Adrenal gland (tissue), 9 donors: ENCODE measurements at regions not wholly inside any gene's neighbourhood (a gene's known extent, or its start where the extent isn't known, plus 50 kb on each side); places are given as distances from the start of the nearest gene placed in this dataset.
A peak's percentile ranks its signal among the peaks of the same experiment; 100 is the strongest.

Experiments
- DNase-seq, 7 donors: peaks; one replicate each; pipeline ENCODE4 v3.0.0-alpha.2; 2019 to 2020
- H3K27ac ChIP-seq, 5 donors: fragments of 200-600 bp; sonication (generic) in 4 of 5; 1 replicate in 3 of 5; 2 replicates in 2 of 5; pipeline versions ENCODE4 v1.5.1 to v1.8.0; 2016 to 2020; ENCODE audit warnings: mild to moderate bottlenecking in 1 of 5
- H3K27me3 ChIP-seq: fragments of 200-600 bp; 2 replicates; pipeline ENCODE4 v1.8.0; 2021
- H3K36me3 ChIP-seq, 2 donors: fragments of 200-600 bp; replicated peaks in 1 of 2; 1 replicate in 1 of 2; 2 replicates in 1 of 2; pipeline versions ENCODE4 v1.5.1 to v1.8.0; 2018 to 2022
- H3K4me1 ChIP-seq, 2 donors: fragments of 200-600 bp; replicated peaks in 1 of 2; 1 replicate in 1 of 2; 2 replicates in 1 of 2; pipeline versions ENCODE4 v1.5.1 to v1.8.0; 2018 to 2021
- H3K4me3 ChIP-seq, 4 donors: fragments of 200-600 bp; sonication (generic) in 3 of 4; one replicate each; pipeline ENCODE4 v1.5.1; 2016 to 2018
- H3K9me3 ChIP-seq, 3 donors: fragments of 200-600 bp; sonication (generic) in 1 of 3; replicated peaks in 1 of 3; 1 replicate in 2 of 3; 2 replicates in 1 of 3; pipeline versions ENCODE4 v1.5.1 to v1.8.0; 2016 to 2021
- CTCF ChIP-seq, 6 experiments: fragments of 450-650 bp in 4 of 6; fragments of 200-600 bp in 2 of 6; sonication (generic) in 1 of 6; IDR thresholded peaks; 1 replicate in 5 of 6; 2 replicates in 1 of 6; pipeline versions ENCODE4 v1.5.1 to v1.8.0; 2016 to 2021; ENCODE audit warnings: antibody characterized with exemption in 6 of 6, mild to moderate bottlenecking in 2 of 6, moderate library complexity in 1 of 6
- POLR2A ChIP-seq, 2 donors: fragments of 450-650 bp; IDR thresholded peaks; one replicate each; pipeline ENCODE4 v1.6.1; 2017; ENCODE audit warnings: antibody characterized with exemption in 2 of 2, mild to moderate bottlenecking in 2 of 2, moderate library complexity in 1 of 2
- WGBS, 4 donors: extraction: QIAGEN DNeasy Blood & Tissue Kit in 2 of 4; methylation state at CpG; one replicate each; pipeline versions ENCODE4 v1.1.5 to v1.1.7; 2013 to 2017; 5-methylcytosine and 5-hydroxymethylcytosine counted together
- intact Hi-C, 2 donors: fragments of 100-400 bp; cut with DNase I; formaldehyde crosslinking; loops; one replicate each; pipeline versions ENCODE4 v1.14.1 to v1.15.0; 2022 to 2023
- donor health status: healthy with polysubstance abuse.
- donor health status: Bipolar disorder and iron deficiency.
- donor health status: DM: yes; HTN: yes; CAD: no.
- donor health status: DM: no; HTN: no; CAD: no.
- donor health status: DM: no; HTN: no; CAD: no.

DNA sequence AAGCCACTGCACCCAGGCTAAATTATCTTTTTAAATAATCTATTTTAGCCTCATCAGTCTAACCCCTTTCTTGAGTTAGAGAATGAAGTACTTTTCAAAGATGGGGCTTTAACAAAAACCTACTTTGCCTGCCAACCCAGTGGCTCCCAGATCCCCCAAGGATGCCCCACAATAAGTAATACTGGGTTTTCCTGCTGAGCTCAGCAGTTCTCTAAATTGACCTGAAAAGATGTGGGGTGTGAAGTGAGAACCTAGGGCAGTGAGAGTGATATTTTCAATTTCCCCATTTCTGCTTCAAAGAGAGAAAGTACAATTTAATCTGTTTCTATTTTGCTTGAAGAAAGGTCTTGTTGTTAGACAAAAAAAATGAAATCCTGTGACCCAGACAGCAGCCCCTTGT lies 318.5 kb upstream of the UMPS start:
- H3K4me3 ChIP-seq, result no peak overlapping the region
- intact Hi-C loops, result no loop called here
- no peaks in the 10 kb centered on the region for H3K27me3 ChIP-seq
- no peaks in the 10 kb centered on the region for H3K4me1 ChIP-seq
- H3K9me3 ChIP-seq, result no peaks in the 10 kb centered on the region
- H3K36me3 ChIP-seq, result no peaks in the 10 kb centered on the region
- H3K27ac ChIP-seq, result no peak overlapping the region
- no peak for DNase-seq
- no peak for TF ChIP-seq CTCF (IDR thresholded peaks at IDR 0.05)
- no peak for TF ChIP-seq POLR2A (IDR thresholded peaks at IDR 0.05)

DNA sequence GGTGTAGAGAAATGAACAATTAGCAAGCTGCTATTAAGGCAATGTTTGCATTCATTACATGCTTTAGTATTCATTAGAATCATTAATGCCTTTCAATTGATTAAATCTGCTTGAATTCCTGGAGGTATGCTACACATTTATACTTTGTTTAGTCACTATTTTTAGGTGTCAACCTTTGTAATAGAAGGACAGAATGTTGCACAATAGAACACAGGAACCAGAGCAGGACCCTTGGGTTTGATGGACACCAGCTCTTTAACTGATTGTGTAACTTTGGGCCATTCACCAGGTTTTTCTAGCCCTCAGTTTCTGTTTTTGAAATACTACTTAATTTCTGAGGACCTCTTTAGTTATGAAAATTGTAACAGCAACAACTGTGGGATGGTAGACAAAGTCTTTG lies 317.6 kb upstream of the UMPS start:
- no peaks in the 10 kb centered on the region for H3K36me3 ChIP-seq

GRCh38 chr3:124413393-124413792 lies 316.9 kb upstream of the UMPS start:
- TF ChIP-seq CTCF (IDR thresholded peaks at IDR 0.05) (no peak), POLR2A (IDR thresholded peaks at IDR 0.05) (no peak)
- 91 to 95% (median 93%) methylated on average over 9 of the region's 9 CpGs for WGBS, 4 donors
- Histone ChIP-seq H3K27ac (no peak overlapping the region), H3K4me3 (no peak overlapping the region), H3K36me3 (no peaks in the 10 kb centered on the region), H3K27me3 (no peaks in the 10 kb centered on the region), H3K9me3 (no peaks in the 10 kb centered on the region), H3K4me1 (no peaks in the 10 kb centered on the region)
- DNase-seq, result no peak
- intact Hi-C loops, result no loop called here

More for the DNA sequence above, 317.6 kb upstream of the UMPS start:
- TF ChIP-seq CTCF (IDR thresholded peaks at IDR 0.05) (no peak), POLR2A (IDR thresholded peaks at IDR 0.05) (no peak)
- Histone ChIP-seq H3K27me3 (no peaks in the 10 kb centered on the region), H3K4me3 (no peak overlapping the region), H3K9me3 (no peaks in the 10 kb centered on the region), H3K27ac (no peak overlapping the region), H3K4me1 (no peaks in the 10 kb centered on the region)
- intact Hi-C loops, result no loop called here
- no peak for DNase-seq

- TF ChIP-seq CTCF (IDR thresholded peaks at IDR 0.05) (no peak), POLR2A (IDR thresholded peaks at IDR 0.05) (no peak)
- H3K36me3 ChIP-seq, result no peaks in the 10 kb centered on the region
- no peaks in the 10 kb centered on the region for H3K27me3 ChIP-seq
- DNase-seq, result peak; percentile 75 to 91 (median 84)
- H3K27ac ChIP-seq, result no peak overlapping the region
- intact Hi-C loops, result no loop called here
- no peak overlapping the region for H3K4me3 ChIP-seq
- 60 to 64% (median 62%) methylated on average over 7 of the region's 7 CpGs for WGBS, 4 donors
- H3K4me1 ChIP-seq, result no peaks in the 10 kb centered on the region
- H3K9me3 ChIP-seq, result no peaks in the 10 kb centered on the region
Observed at GRCh38 chr3:124413989-124414598, 316.2 kb upstream of the UMPS start.
